Upper lobe of left lung (tissue), 4 donors: ENCODE measurements at regions not wholly inside any gene's neighbourhood (a gene's known extent, or its start where the extent isn't known, plus 50 kb on each side); places are given as distances from the start of the nearest gene placed in this dataset.

ENCODE experiments used
- CTCF ChIP-seq, 6 experiments: fragments of 450-650 bp in 4 of 6; fragments of 200-600 bp in 2 of 6; sonication (generic) in 2 of 6; IDR thresholded peaks; one replicate each; pipeline ENCODE4 v1.5.1; 2016 to 2019; ENCODE audit warnings: antibody characterized with exemption in 6 of 6
- EP300 ChIP-seq, 4 donors: sonication (generic); formaldehyde crosslinking; IDR thresholded peaks; one replicate each; pipeline ENCODE4 v1.5.1; 2017; ENCODE audit warnings: antibody characterized with exemption in 4 of 4, control low read depth in 2 of 4
- POLR2A ChIP-seq, 4 donors: fragments of 450-650 bp; IDR thresholded peaks; one replicate each; pipeline ENCODE4 v1.5.1; 2016 to 2017; ENCODE audit warnings: antibody characterized with exemption in 4 of 4, mild to moderate bottlenecking in 2 of 4
- POLR2AphosphoS5 ChIP-seq, 2 donors: sonication (generic); formaldehyde crosslinking; IDR thresholded peaks; one replicate each; pipeline ENCODE4 v1.5.1; 2017; ENCODE audit warnings: antibody characterized with exemption in 2 of 2

- TF ChIP-seq CTCF (IDR thresholded peaks at IDR 0.05) (no peak), POLR2AphosphoS5 (IDR thresholded peaks at IDR 0.05) (no peak), EP300 (IDR thresholded peaks at IDR 0.05) (no peak), POLR2A (IDR thresholded peaks at IDR 0.05) (no peak)
Observed at GRCh38 chr10:110364531-110364937, 59.8 kb upstream of the SMNDC1 start.
